Calu3 (cell line): ENCODE measurements at regions not wholly inside any gene's neighbourhood (a gene's known extent, or its start where the extent isn't known, plus 50 kb on each side); places are given as distances from the start of the nearest gene placed in this dataset.

ENCODE experiments used
- BruUV-seq: library from RNA; stranded (reverse); fragments of 400-500 nt; replicated peaks from 2 replicates; lab custom pipeline; 2021; lab: Mats Ljungman, UMichigan
- CTCF ChIA-PET: fragments of 300-600 bp; sonication (Branson Sonifier 250); formaldehyde crosslinking; loops from one replicate; lab custom pipeline; 2022; ENCODE audit warnings: antibody characterized with exemption; lab: Charles Lee
- DNase-seq: peaks from one replicate; pipeline ENCODE4 v3.0.0; 2022
- H3K27ac Mint-ChIP-seq: one replicate; pipeline ENCODE4 v1.8.0; 2022; ENCODE audit warnings: mixed read lengths; ENCODE audit not compliant: unreplicated experiment
- H3K27me3 Mint-ChIP-seq: one replicate; pipeline ENCODE4 v1.8.0; 2022; ENCODE audit warnings: mixed read lengths; ENCODE audit not compliant: unreplicated experiment
- H3K36me3 Mint-ChIP-seq: one replicate; pipeline ENCODE4 v1.8.0; 2022; ENCODE audit warnings: mild to moderate bottlenecking, moderate library complexity, mixed read lengths; ENCODE audit not compliant: insufficient read depth, unreplicated experiment
- H3K4me1 Mint-ChIP-seq: one replicate; pipeline ENCODE4 v1.8.0; 2022; ENCODE audit warnings: mild to moderate bottlenecking, low read depth, mixed read lengths; ENCODE audit not compliant: unreplicated experiment
- H3K4me3 Mint-ChIP-seq: one replicate; pipeline ENCODE4 v1.8.0; 2022; ENCODE audit warnings: mild to moderate bottlenecking, low read depth, moderate library complexity, mixed read lengths; ENCODE audit not compliant: unreplicated experiment
- H3K9me3 Mint-ChIP-seq: one replicate; pipeline ENCODE4 v1.8.0; 2022; ENCODE audit warnings: low read depth, mixed read lengths; ENCODE audit not compliant: unreplicated experiment
- intact Hi-C: fragments of 100-400 bp; cut with micrococcal nuclease; formaldehyde crosslinking; loops from one replicate; pipeline ENCODE4 v1.10.0; 2022; ENCODE audit not compliant: unreplicated experiment
- TF ChIP-seq, protein P1 (sequence below): fragments of 200-600 bp; IDR thresholded peaks from one replicate; pipeline ENCODE4 v1.8.0; 2022; ENCODE audit warnings: antibody characterized with exemption; ENCODE audit not compliant: unreplicated experiment

DNA sequence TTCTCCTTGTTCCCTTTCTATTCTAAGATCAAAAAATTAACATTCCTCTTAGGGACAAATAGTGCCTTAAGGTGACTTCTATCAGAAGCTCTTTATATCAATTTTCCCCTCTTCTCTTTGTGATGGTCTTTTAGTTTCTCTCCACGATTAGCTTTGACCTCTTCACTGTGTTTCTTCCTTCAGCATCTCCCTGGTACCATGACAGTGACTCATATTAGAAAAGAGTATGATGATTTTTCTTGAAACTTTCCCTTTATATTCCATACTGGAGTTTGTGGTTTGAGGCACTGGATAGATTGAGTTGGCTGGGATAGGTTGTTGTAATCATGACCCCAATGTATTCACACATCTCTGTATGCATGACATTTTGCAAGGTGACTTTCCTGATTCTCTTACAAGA, 335.6 kb upstream of the GLI3 start:
- CTCF ChIA-PET = no interaction called here
- H3K4me3 Mint-ChIP-seq = no peak overlapping the region
- H3K4me1 Mint-ChIP-seq = no peaks in the 10 kb centered on the region

DNA sequence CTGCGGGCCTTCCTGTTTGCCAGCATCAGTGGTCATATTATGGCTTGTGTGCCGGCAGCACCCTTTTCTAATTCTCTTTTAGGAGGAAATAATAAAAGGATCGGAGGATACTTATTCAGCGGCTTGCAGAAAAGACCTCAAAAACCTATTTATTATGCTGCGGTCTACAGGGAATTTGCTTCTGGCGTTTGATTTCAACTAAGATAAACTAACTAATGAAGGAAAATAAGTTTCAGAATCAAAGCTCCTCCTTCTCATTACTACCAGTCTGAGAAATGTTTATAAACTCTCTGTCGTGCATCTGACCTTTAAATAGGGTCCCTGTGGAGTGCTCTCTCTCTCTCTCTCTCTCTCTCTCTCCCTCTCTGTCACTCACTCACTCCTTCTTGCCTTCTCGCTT, 335.0 kb upstream of the GLI3 start:
- Mint-ChIP-seq H3K4me3 (no peak overlapping the region), H3K27ac (no peak overlapping the region), H3K36me3 (no peaks in the 10 kb centered on the region), H3K4me1 (no peaks in the 10 kb centered on the region), H3K27me3 (no peaks in the 10 kb centered on the region), H3K9me3 (peaks cover 23% of the 10 kb centered on the region)
- intact Hi-C loops = no loop called here
- no TSS peak for BruUV-seq
- DNase-seq = no peak
- TF ChIP-seq, protein P1, sequence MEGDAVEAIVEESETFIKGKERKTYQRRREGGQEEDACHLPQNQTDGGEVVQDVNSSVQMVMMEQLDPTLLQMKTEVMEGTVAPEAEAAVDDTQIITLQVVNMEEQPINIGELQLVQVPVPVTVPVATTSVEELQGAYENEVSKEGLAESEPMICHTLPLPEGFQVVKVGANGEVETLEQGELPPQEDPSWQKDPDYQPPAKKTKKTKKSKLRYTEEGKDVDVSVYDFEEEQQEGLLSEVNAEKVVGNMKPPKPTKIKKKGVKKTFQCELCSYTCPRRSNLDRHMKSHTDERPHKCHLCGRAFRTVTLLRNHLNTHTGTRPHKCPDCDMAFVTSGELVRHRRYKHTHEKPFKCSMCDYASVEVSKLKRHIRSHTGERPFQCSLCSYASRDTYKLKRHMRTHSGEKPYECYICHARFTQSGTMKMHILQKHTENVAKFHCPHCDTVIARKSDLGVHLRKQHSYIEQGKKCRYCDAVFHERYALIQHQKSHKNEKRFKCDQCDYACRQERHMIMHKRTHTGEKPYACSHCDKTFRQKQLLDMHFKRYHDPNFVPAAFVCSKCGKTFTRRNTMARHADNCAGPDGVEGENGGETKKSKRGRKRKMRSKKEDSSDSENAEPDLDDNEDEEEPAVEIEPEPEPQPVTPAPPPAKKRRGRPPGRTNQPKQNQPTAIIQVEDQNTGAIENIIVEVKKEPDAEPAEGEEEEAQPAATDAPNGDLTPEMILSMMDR = no peak
- CTCF ChIA-PET = no interaction called here

More for the DNA sequence above, 335.6 kb upstream of the GLI3 start:
- H3K9me3 Mint-ChIP-seq = peaks cover 23% of the 10 kb centered on the region
- no peaks in the 10 kb centered on the region for H3K36me3 Mint-ChIP-seq
- TF ChIP-seq, protein P1 = no peak
- no TSS peak for BruUV-seq
- DNase-seq = no peak
- H3K27me3 Mint-ChIP-seq = no peaks in the 10 kb centered on the region
- intact Hi-C loops = no loop called here
- no peak overlapping the region for H3K27ac Mint-ChIP-seq

DNA sequence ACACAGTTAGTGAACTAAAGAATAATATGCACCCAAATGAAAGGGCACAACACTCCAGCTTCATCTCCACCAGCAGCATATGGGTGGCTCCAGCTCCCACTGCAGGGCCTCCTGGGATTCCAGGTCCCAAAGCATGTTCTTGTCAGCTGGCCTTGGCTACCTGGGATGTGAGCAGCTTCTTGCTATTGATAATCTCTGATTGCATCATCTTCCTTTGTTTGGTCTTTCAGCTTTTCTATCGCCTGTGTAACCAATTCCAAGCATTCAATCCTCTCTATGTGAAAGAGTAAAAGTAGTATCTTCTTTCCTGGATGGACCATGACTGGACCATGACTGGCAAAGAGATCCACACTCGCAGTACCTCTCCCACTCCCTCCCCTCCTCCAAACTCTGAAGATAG, 333.9 kb upstream of the GLI3 start:
- Mint-ChIP-seq H3K27ac (no peak overlapping the region), H3K4me3 (no peak overlapping the region), H3K36me3 (no peaks in the 10 kb centered on the region), H3K9me3 (peaks cover 23% of the 10 kb centered on the region), H3K27me3 (no peaks in the 10 kb centered on the region), H3K4me1 (no peaks in the 10 kb centered on the region)
- no peak for DNase-seq
- no TSS peak for BruUV-seq
- TF ChIP-seq, protein P1 = no peak
- intact Hi-C loops = no loop called here
- CTCF ChIA-PET = interaction anchor here (0.5 kb wide), 1 partner anchor 1328 kb away, joined by 3 read pairs; no protein-coding TSS in a partner anchor

DNA sequence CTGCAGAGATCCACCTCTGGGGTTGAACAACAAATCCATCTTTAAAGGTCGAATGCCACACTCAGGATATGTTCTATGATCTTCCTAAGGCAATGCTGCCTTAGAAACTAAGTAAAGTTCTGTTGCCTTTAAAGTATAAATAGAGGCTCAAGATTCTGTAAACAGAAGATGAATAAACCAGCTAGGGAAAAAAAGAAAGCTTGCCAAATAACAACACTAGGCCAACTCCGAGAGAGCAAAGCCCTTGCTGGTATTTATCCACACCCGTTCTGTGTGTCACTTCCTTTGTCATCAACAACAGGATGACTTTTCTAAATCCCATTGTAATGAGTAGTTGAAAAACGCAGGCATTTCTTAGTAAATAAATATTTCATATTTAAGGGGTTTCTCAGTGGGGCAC, 330.0 kb upstream of the GLI3 start:
- no TSS peak for BruUV-seq
- H3K36me3 Mint-ChIP-seq = no peaks in the 10 kb centered on the region
- DNase-seq = no peak
- H3K9me3 Mint-ChIP-seq = peaks cover 23% of the 10 kb centered on the region
- H3K4me3 Mint-ChIP-seq = no peak overlapping the region
- TF ChIP-seq, protein P1 = no peak
- no peak overlapping the region for H3K27ac Mint-ChIP-seq
- CTCF ChIA-PET = no interaction called here
- no peaks in the 10 kb centered on the region for H3K27me3 Mint-ChIP-seq
- intact Hi-C loops = no loop called here
- H3K4me1 Mint-ChIP-seq = no peaks in the 10 kb centered on the region
